ENCODE measurements at regions not wholly inside any gene's neighbourhood (a gene's known extent, or its start where the extent isn't known, plus 50 kb on each side); places are given as distances from the start of the nearest gene placed in this dataset.

DNA sequence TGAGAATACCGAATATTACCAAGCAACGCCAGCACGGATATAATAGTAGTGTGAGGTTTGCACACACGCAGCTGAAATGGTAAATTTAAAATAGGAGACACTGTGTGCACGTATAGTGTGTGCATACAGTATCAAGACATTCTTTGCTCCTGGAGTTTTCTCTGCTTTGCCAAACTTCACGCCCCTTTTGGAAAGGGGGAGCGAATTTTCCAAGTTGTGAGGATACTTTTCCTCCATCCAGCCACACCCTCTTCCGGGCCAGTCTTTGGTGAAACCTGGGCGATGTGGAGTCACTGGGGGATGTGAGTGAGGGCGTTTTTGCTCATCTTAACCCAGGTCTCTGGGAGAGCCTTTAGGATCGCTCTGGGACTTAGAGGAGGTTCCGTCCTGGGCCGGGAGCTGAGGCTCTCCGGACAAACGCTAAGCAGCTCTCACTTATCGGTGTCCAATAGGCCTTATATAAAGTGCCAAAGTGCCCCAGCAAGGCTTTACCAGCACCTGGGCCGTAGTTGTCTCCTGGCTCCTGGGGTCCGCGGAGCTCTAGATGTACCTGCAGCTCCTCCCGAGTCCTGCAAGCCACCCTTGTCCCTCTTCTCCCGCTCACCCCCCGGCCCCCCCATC lies 160.0 kb upstream of the MKI67 start:
- no peak for DNase-seq

DNA sequence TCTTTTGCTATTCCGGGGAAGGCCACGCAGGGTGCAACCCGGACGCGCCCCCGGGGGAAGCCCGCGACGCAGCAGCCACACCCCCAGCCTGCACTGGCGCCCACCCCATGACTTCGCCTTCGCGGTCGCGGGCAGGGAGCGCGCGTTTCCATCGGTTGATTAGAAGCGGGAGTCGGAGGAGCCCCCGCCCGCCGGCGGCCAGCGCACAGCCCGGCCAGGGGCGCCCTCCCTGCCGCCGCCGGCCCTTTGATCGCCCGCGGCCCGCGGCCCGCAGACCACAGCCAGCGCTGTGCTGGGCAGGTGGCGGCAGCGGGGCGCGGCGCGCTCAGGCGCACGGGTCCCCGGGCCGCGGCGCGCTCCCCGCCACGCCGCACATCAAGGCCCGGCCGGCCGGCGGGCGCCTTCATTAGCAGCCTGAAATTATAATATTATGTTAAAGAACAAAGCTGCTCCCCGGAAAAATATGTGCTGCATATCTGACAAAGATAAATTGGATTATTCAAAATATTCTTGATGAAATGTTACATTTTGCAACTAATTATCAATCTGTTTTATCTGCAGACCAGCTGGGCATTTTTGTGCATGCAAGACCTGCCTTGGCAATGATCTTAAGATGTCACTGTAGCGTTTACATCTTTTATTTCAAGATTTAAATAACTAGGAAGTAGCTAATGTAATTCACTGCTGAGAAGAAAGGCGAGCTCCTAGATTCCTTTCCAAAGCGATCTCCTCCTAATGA lies 160.7 kb upstream of the MKI67 start:
- no peak for DNase-seq

DNA sequence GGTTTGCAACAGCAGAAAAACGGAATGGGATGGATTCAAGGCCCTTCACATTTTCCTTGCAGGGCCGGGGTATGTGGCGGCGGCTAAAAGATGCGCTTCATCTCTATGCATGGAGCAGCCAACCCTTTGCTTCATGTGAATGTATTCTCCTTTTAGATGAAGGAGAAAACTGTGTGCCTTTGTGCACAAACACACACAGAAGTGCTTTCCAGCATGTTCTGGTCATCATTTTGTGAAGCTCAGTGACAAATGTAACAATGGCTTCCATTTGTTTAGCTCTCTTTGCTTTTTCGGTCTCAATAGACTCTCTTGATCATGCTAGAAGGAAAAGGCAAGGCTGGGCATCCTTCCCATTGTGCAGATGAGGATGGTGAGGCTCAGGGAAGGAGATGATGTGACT lies 161.7 kb upstream of the MKI67 start:
- no peak for DNase-seq

DNA sequence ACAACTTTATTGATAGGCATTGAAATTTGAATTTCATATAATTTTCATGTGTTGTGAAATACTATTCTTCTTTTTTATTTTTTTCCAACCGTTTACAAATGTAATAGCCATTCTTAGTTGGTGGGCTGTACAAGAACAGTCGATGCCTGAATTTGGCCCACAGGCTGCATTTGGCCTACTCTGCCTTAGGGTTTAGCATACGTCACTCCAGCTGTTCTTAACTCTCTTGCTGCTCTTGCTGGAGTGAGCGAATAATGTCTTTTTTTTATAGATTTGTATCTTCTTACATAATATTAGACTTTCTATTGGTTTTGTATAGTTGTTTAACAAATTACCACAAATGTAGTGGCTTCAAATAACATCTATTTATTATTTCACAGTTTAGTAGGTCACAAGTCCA lies 163.4 kb upstream of the MKI67 start:
- DNase-seq, result no peak

DNA sequence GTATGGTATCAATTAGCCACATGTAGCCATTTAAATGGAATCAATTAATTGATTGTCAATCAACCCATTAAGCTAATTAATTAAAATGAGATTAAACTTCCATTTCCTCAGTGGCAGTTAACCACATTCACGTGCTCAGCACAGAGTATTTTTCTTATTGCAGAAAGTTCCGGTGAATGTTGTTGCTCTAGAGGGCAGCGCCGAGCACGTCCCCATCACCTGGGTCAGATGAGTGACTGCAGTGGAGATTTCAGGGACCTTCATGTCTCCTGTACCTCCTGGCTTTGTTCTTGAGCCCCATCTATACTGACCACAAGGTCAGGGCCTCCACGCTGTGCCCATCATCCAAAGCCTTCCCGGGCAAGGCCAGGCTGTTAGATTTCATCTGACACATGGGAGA lies 168.8 kb upstream of the MKI67 start:
- DNase-seq, result no peak

DNA sequence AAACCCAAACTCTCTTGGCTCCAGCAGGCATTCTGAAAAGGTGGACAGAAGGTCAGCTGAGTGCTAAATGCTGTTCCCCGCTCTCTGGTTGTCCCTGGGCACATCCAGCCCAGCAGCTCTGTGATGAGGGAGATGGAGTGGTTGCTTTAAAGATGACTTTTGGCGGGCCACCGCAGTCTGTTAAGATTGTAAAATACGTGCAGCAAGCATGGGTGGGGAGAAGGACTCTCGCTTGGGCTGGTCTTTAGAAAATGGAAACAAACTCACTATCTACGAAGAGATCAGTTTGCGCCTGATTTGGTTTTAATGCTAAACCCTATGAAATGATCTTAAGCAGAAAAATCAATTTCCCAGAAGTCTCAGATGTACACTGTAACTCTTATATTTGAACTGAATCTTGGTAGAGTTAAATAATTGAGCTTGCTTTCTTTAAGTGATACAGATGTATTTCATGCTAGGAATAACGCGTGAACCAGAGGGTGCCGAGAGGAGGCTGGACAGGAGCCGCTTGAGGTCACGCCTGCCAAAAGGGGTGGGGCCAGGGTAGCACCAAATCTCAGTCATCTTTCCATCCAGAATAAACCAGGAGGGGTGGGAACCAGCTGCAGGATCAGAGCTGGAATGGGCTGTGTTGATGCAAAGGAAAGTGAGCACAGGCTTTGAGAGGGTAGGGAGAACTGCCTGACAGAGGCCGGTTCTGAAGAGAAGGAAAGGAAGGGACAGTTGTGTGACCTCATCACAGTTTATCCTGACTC lies 170.2 kb upstream of the MKI67 start:
- DNase-seq, result no peak

DNA sequence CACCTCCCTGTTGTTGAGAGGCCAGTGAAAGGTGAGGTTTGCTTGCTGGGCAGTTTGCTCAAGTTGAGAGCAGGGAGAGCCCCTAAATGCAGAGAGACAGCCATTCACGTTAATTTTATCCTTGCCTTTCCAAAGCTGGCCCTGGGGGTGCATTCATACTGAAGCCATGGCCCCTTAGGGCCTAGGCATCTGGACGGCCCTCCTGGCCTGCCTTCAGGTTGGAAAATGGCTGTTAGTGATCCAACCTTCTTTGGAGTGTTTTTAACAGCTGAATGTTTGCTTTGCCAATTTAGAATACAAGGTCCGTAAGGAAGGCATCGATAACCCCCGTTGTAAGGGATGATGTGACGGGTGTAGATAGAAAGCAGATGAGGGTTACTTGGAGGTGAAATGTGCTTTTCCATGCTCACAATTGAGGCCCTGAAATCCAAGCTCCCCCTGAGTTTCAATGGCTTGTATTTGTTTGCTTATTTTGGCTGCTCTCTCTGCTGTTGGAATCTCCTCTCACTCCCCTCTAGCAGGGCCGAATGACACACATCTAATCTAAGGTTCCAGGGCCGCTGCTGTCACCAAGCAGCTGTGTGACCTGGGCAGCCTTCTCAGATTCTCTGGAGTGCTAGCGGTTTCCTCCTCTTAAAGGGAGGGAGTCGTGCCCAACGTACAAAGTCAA lies 171.6 kb upstream of the MKI67 start:
- no peak for DNase-seq

DNA sequence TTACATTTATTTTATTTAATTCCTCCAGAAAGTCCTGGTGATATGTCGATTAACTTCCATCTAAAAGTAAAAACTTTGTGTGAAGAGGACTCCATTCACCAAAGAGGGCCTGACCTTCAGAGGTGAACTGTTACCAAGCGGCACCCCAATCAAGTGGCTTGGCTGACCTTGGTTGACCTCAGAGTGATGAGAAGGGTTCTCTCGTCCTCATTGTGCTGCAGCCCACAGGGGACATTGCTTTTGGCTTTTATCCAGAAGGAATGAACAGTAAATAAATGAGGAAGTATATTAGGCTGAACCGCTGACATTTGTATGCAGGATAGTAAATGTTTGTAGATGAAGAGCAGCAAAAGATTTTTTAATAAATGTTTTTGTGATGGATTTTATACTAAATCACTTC lies 172.4 kb upstream of the MKI67 start:
- DNase-seq, result no peak

DNA sequence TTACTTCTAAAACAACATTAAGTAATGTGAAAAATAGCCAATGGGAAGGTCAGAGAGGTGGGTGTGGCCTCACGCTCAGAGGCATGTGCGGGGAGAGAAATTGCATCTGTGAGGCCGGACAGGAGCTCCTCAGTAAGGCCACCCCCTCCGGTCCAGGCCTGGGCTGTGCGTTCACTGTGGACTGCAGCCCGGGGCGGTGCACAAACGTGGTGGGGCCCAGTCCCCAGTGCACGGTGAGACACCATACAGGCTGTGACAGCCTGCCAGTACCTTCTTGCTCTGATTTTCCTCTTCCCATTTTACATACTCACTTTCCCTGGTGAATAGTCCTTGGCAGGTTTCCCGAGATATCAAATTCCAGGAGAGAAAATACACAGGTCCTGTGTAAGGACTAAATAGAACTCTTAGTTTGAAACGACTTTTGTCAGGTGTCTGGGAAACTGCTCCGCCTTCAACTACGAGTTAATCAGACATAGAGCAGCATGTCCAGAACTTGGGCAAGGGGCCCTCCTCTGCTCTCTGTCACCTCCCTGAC lies 174.1 kb upstream of the MKI67 start:
- DNase-seq, result no peak

DNA sequence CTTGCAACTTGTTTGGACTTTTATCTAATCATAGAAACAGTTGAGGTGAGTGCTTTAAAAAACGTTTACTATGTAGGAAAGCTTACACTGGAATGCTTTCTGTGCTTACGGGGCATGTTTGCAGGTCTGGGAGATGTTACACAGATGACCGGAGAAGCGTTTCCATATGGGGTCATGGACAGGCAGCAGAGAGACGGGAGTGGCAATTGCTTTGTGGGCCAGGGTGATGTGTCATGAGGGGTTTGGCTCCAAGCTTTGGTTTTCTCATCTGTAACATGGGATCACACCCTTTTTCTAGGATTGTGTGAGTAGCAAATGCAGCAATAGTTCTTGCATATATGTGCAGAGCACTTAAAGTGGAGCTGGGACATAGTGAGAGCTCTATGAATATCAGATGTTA lies 174.8 kb upstream of the MKI67 start:
- no peak for DNase-seq

DNA sequence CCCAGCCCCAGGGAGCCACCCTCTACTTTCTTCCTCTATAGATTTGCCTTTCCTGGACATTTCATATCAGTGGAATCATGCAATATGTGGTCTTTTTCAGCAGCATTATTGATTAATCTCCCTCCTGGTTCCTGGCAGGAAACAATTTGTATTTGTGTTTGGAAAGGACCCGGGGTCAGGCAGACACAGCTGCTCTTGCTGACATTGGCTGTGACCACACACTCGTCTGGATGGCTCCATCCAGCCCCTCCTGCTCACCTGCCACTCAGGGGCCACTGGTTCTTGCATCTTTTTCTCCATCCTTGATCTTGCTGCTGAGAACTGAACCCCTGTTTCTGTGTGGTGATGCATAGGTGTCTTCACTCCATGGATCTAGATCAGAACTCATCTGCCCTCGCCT lies 176.6 kb upstream of the MKI67 start:
- no peak for DNase-seq

DNA sequence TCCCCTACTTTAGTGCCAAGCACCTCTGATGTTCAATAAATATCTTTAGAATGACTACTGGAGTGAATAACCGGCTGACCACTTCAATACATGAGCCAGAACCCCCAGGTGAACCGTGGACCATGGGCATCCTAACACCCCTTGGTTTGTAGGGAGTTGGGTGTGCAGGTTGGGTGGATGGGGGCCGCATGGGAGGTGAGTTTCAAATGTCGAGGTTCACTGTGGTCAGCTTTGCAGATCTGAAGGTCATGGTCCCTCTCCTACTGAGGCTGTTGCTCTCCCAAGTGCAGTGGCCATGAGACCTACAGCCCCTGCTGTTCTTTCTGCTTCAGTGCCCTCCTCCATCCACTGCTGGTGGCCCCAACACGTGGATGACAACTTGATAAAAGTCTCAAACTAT lies 178.0 kb upstream of the MKI67 start:
- DNase-seq, result no peak

DNA sequence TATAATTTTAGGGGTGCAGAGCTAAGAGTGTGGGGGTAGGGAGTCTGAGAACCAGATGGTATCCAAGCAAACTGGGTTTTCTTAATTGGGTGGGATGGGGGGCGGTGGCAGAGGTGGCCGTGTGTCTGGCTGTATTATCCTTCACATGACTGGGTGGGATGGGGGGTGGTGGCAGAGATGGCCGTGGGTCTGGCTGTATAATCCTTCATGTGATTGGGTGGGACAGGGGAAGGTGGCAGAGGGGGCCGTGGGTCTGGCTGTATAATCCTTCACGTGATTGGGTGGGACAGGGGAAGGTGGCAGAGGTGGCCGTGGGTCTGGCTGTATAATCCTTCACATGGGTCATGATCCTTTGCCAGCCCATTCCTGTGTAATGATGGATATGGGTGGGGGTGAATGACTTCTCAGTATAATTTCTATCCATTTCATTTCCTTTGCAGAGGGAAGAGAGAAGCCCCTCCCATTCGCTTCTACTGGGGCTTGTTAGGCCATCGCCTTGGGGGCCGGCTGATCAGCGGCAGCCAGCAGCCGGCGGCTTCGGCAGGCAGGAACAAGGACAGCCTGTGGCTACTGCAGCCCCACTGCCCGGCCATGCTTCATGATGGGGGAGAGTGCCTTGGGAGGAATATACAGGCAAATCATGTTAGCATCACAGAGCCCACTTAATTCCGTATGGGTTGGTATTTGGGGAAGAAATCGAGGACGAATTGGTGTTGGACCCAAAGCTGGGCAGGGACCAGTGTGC lies 179.6 kb upstream of the MKI67 start:
- no peak for DNase-seq

DNA sequence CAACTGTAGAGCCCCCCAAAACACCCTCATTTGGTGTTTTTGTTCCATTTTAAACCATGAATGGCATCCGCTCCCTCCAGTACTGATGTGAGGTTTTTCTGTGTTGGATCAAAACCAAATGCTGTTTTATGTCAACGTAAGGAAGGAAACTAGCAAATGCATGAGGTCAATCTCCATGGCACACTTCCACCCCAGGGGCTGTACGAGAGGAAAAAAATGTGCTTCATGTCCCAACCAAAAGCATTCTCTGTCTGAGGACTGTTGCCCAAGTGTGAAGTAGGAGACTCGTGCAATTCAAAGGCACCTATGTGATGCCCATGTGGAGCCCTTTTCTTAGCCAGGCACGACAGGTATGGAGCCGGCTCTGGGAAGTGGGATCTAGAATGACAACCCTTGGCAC lies 180.3 kb upstream of the MKI67 start:
- DNase-seq, result no peak

DNA sequence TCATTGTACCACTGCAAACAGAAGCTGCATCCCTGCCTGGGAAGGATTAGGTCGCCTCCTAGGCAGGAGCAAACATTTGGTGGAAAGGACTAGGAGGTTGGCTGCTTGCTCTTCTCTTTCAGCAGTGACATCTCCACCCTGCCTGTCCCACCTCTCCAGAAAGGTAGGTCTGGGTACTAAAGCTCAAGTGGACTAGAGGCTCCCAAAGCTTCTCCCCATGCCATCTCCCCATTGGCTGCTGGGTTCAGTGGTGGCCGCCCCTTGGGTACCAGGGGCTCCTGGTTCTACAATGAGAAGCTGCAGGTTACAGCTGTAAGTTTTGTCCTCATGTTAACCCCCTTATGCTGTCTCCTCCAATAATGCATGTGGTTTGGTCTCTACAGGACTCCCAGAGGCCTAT lies 180.7 kb upstream of the MKI67 start:
- DNase-seq, result no peak

DNA sequence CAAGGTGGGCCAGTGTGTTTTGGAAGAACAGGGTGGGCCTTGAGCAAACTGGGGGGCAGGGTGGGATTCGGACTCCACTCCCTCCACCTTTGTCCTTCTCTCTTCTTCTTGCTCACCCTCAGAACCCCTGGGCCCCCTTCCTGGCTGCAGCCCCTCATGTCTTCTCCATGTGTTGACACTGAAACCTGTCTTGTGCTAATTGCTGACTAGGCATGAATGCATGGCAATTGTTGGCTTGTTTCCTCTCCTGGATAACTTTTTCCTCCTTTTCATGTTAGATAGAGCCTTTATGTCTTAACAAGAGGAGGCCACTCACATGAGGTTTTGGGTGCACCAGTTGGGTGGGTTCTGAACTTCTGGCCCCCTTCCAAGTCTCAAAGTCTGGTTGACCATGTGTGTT lies 181.6 kb upstream of the MKI67 start:
- DNase-seq, result no peak

DNA sequence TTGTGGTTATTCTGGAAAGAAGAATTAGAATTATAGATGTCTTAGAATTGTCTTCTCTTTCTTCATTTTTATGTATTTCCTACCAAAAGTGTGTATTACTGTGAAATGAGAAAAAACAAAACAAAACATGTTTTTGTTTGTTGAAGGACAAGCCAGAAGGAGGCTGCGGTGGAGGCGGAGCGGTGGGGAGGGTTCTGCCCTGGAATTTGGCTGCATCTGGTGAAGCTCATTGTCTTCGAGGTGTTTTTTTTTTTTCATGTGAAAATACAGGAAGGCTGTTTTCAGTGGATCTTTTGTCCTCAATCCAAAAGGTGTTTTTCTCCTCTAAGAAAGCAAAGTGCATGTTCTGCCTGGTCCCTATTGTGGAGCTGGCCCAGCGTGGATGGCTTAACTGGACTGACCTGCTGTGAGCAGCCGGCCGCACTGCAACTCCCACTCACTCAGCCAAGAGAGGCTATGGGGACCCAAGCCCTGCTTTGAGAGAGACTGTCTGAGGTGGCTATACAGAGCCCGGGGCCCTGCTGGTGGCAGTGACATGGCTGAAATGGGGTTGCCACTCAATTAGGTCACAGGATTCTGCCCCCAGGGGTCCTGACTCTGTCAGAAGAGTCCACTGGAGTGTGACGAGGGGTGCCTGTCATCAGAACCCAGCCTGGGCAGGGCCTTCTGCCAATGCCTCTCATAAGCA lies 184.9 kb upstream of the MKI67 start:
- DNase-seq, result no peak

DNA sequence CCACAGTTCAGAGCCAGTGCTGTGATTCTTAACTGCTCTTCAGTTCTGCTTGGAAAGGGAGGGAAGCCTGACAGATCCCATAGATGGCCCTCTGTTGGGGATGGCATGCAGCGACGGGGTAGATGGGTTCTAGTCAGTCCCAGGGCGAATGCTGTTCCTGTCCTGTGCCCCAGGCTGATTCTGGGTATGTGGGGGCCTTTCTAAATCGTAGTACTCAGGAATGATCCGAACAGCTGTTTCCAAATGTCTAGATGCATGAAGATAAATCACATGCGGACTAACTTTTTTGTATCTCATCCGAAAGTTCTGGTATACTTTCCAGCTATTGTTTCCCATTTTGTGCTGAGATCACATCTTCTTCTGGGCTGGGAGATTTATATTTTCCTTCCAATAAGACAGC lies 186.0 kb upstream of the MKI67 start:
- DNase-seq, result no peak

DNA sequence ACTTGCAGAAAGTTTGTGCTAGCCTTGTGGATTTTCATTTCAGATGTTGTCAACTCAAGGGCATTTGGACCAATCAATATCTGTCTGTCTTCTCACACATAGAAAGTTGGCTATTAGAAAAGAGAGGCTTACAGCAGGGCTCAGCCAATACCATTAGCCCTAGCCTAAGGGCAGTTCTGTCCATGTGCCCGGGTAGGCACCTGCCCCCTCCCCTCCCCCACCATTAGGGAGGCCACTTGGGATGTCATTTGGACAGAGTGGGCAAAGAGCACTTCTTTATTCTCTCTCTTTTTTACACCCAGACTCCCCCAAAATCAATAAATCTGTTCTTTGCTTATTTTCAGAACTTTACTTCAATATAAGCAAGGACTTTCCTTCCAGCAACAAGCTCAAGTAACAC lies 188.5 kb upstream of the MKI67 start:
- no peak for DNase-seq

DNA sequence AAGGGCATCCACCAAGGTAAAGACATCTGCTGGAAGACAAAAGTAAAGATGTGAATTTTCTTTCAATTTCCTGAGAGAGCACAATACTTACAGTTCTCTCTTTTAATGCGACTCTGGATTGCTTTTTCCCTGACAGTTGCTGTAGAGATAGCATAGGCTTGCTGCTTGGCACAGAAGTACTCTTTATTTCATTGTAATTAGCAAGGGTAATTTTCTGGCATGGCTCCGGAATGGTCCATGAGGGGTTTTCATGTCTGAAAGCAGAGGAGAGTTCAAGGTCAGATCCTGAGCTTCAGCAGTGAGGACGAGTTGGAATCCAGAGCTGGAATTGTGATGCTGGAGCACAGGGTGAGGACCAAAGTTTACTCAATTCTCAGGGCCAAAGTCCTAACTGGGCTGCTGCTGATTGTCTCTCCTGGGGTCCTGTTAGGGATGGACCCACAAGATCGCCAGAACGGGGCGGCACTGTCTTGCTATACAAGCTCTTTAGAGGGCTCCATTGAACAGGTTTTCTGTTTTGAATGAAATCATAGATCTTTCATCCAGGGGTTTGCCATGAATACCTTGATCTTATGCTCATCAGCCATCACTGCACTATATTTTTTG lies 190.0 kb upstream of the MKI67 start:
- DNase-seq, result no peak

DNA sequence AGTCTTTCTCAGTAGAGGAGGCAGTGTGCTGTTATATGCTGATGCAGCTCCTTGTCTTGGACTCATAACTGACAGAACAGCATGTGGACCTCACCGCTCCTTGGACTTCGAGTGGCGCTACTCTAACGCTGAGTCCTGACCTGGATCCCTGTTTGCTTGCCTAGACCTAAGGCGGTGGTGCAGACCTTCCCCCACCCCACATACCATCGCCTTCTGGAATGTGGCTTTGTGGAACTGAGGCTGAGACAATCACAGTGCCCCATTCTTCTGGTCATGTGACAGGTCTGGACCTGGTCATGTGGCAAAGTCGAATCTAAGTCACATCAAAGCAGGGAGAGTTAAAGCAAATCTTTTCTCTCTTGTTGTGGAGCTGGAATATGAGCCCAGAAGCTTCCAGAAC lies 190.7 kb upstream of the MKI67 start:
- DNase-seq, result no peak

DNA sequence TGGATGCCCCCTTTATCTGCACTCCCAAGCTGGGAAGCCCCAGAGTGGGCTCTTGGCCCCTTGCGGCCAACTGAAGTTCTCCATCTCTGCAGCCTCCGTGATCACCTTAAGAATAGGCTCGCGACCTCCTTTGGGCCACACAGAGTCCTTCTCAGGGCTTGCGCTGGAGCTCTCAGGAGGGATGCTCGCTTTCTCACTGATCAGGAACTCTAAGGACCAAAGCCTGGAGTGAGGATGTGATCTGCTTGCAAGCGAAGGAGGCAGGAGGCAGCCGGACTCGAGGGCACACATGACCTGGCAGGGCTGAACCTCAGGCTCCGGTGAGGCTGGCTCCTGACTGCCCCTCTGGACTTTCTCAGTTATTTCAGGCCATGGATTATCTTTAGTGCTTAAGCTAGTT lies 192.1 kb upstream of the MKI67 start:
- no peak for DNase-seq
